ENCODE measurements at regions not wholly inside any gene's neighbourhood (a gene's known extent, or its start where the extent isn't known, plus 50 kb on each side); places are given as distances from the start of the nearest gene placed in this dataset.

GRCh38 chr9:82110881-82111280, 122.3 kb downstream of the SPATA31D1 start:
- ChIA-PET POLR2A (no interaction called here), CTCF (no interaction called here)
- H3K36me3 ChIP-seq (replicated peaks in 1 of 2; ENCODE audit: control extremely low read depth in 1 of 2, control insufficient read depth in 1 of 2, extremely low read depth in 1 of 2, insufficient read depth in 2 of 2, low read length in 1 of 2): no peaks in the 10 kb centered on the region
- intact Hi-C loops (cut with micrococcal nuclease): no loop called here
- H3K4me3 Mint-ChIP-seq: no peak overlapping the region
- H3K4me1 Mint-ChIP-seq: peaks cover 7% of the 10 kb centered on the region
- no peaks in the 10 kb centered on the region for H3K79me2 ChIP-seq (ENCODE audit: control insufficient read depth, insufficient read depth, low read length)
- 89% methylated on average over 3 of the region's 3 CpGs for WGBS (ENCODE audit: insufficient coverage)
- H3K4me3 ChIP-seq (ENCODE audit: control extremely low read depth in 1 of 5, extremely low read depth in 1 of 5, insufficient read depth in 1 of 5, low read depth in 2 of 5, low read length in 4 of 5): no peak overlapping the region
- H4K20me1 ChIP-seq (ENCODE audit: control insufficient read depth, insufficient read depth, low read length, poor library complexity, severe bottlenecking): no peaks in the 10 kb centered on the region
- H3K9ac ChIP-seq (ENCODE audit: low read length): no peak overlapping the region
- H3K9me3 Mint-ChIP-seq (ENCODE audit: insufficient read depth): no peaks in the 10 kb centered on the region
- no peaks in the 10 kb centered on the region for H3K9me3 ChIP-seq (ENCODE audit: control extremely low read depth in 1 of 3, control insufficient read depth in 2 of 3, insufficient read depth in 1 of 3, low read length in 2 of 3)
- no peak overlapping the region for H3K4me2 ChIP-seq (replicated peaks; ENCODE audit: low read depth, low read length, poor library complexity, severe bottlenecking)
- no peaks in the 10 kb centered on the region for H3K27me3 Mint-ChIP-seq
- no peak overlapping the region for H2AFZ ChIP-seq (ENCODE audit: insufficient read depth, low read depth, low read length, poor library complexity, severe bottlenecking)
- no peak for ATAC-seq (ENCODE audit: low read depth)
- no peak for DNase-seq
- no peak for TF ChIP-seq EZH2 (IDR thresholded peaks at IDR 0.05; ENCODE audit: borderline replicate concordance, insufficient read depth, low read depth, low read length, poor library complexity, severe bottlenecking)
- no peak for TF ChIP-seq CTCF (IDR thresholded peaks at IDR 0.05)
- H3K27me3 ChIP-seq (replicated peaks in 1 of 4; ENCODE audit: control extremely low read depth in 1 of 4, control insufficient read depth in 3 of 4, insufficient read depth in 4 of 4, low read length in 3 of 4): no peaks in the 10 kb centered on the region
- H3K27ac ChIP-seq (ENCODE audit: low read length in 2 of 2): no peak overlapping the region
- H3K4me1 ChIP-seq (ENCODE audit: control insufficient read depth in 2 of 2, insufficient read depth in 2 of 2, low read length in 2 of 2): peaks cover under 1 to 3% of the 10 kb centered on the region in 2 donors
- no peak overlapping the region for H3K27ac Mint-ChIP-seq

DNA sequence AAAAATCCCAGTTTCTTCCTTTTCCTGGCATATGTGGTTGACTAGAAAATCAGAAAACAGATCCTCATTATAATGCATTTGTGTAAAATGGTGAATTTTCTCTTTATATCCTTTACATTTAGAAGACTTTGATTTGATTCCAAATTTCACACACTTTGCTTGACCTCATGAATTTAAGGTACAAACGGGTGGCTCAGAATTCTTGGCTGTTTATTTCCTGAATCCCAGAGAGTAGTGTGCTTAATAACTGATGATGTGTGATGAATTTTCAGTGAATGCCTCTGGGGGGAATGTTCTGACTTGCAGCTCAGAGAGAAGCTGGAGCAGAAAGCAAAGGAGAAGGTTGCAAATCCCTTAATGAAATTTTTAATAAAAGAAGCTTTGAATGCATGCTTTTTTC, 126.8 kb downstream of the SPATA31D1 start:
- Histone ChIP-seq H3K27ac (ENCODE audit: low read length in 2 of 2) (no peak overlapping the region), H3K79me2 (ENCODE audit: control insufficient read depth, insufficient read depth, low read length) (no peaks in the 10 kb centered on the region), H3K9ac (ENCODE audit: low read length) (no peak overlapping the region), H3K4me1 (ENCODE audit: control insufficient read depth in 2 of 2, insufficient read depth in 2 of 2, low read length in 2 of 2) (peaks cover 3 to 4% of the 10 kb centered on the region in 2 donors), H4K20me1 (ENCODE audit: control insufficient read depth, insufficient read depth, low read length, poor library complexity, severe bottlenecking) (no peaks in the 10 kb centered on the region), H3K36me3 (replicated peaks in 1 of 2; ENCODE audit: control extremely low read depth in 1 of 2, control insufficient read depth in 1 of 2, extremely low read depth in 1 of 2, insufficient read depth in 2 of 2, low read length in 1 of 2) (no peaks in the 10 kb centered on the region), H3K9me3 (ENCODE audit: control extremely low read depth in 1 of 3, control insufficient read depth in 2 of 3, insufficient read depth in 1 of 3, low read length in 2 of 3) (no peaks in the 10 kb centered on the region), H3K4me3 (ENCODE audit: control extremely low read depth in 1 of 5, extremely low read depth in 1 of 5, insufficient read depth in 1 of 5, low read depth in 2 of 5, low read length in 4 of 5) (no peak overlapping the region), H3K4me2 (replicated peaks; ENCODE audit: low read depth, low read length, poor library complexity, severe bottlenecking) (no peak overlapping the region), H2AFZ (ENCODE audit: insufficient read depth, low read depth, low read length, poor library complexity, severe bottlenecking) (no peak overlapping the region), H3K27me3 (replicated peaks in 1 of 4; ENCODE audit: control extremely low read depth in 1 of 4, control insufficient read depth in 3 of 4, insufficient read depth in 4 of 4, low read length in 3 of 4) (no peaks in the 10 kb centered on the region)
- CTCF ChIA-PET: no interaction called here
- peaks cover 7% of the 10 kb centered on the region for H3K4me1 Mint-ChIP-seq
- POLR2A ChIA-PET: no interaction called here
- H3K4me3 Mint-ChIP-seq: no peak overlapping the region
- intact Hi-C loops (cut with micrococcal nuclease): no loop called here
- WGBS (ENCODE audit: insufficient coverage): no CpG with 5 or more reads among the region's 1 CpG
- H3K27ac Mint-ChIP-seq: no peak overlapping the region
- H3K27me3 Mint-ChIP-seq: no peaks in the 10 kb centered on the region
- ATAC-seq (ENCODE audit: low read depth) (no peak), DNase-seq (no peak)
- H3K9me3 Mint-ChIP-seq (ENCODE audit: insufficient read depth): no peaks in the 10 kb centered on the region
- TF ChIP-seq CTCF (IDR thresholded peaks at IDR 0.05) (no peak), EZH2 (IDR thresholded peaks at IDR 0.05; ENCODE audit: borderline replicate concordance, insufficient read depth, low read depth, low read length, poor library complexity, severe bottlenecking) (no peak)
